ENCODE measurements at regions not wholly inside any gene's neighbourhood (a gene's known extent, or its start where the extent isn't known, plus 50 kb on each side); places are given as distances from the start of the nearest gene placed in this dataset.

DNA sequence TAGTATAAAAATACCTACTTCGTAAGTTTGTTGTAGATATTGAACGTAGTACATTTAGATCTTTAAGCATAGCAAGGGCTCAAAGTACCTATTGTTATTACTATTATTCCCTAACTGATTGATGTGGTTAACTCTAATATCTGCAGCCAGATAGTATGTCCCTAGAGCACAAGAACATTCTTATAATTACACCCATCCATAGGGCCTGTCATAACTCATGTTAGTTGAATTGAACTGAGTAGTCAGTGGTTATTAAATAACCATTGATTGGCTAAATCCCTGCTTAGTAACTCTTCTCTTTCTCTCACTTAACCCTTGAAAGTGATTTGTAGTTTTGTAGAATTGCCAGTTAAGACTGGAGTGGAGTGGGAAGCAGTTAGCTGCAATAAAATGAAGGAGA lies 207.5 kb upstream of the HS3ST5 start:
- DNase-seq, result no peak
- no peaks in the 10 kb centered on the region for H3K9me2 ChIP-seq (replicated peaks; ENCODE audit: insufficient read depth, low read length)
- H3K79me2 ChIP-seq (ENCODE audit: low read length), result no peaks in the 10 kb centered on the region
- peaks cover 6% of the 10 kb centered on the region; the same call in 1 of the 2 replicates for H3K9me3 ChIP-seq (ENCODE audit: low read length)
- H3K27ac ChIP-seq (ENCODE audit: low read length), result no peak overlapping the region
- no peak overlapping the region for H3K4me3 ChIP-seq (ENCODE audit: low read length)
- no peaks in the 10 kb centered on the region for H3K4me1 ChIP-seq (ENCODE audit: low read length)
- no peak overlapping the region for H2AFZ ChIP-seq (ENCODE audit: low read length)
- no peaks in the 10 kb centered on the region for H3K36me3 ChIP-seq (ENCODE audit: insufficient read depth, low read length)
- no peak overlapping the region for H3K4me2 ChIP-seq (ENCODE audit: low read depth, low read length, poor library complexity, severe bottlenecking)
- H3K27me3 ChIP-seq (ENCODE audit: low read length), result no peaks in the 10 kb centered on the region
- H4K20me1 ChIP-seq (ENCODE audit: insufficient read depth, low read depth, low read length), result no peaks in the 10 kb centered on the region
- no peak overlapping the region for H3K9ac ChIP-seq (ENCODE audit: low read length)

GRCh38 chr6:114543696-114544095 lies 200.9 kb upstream of the HS3ST5 start:
- no peak for DNase-seq
- Histone ChIP-seq H4K20me1 (ENCODE audit: insufficient read depth, low read depth, low read length) (no peaks in the 10 kb centered on the region), H3K4me2 (ENCODE audit: low read depth, low read length, poor library complexity, severe bottlenecking) (no peak overlapping the region), H3K79me2 (ENCODE audit: low read length) (no peaks in the 10 kb centered on the region), H3K9me3 (ENCODE audit: low read length) (no peaks in the 10 kb centered on the region), H3K9me2 (replicated peaks; ENCODE audit: insufficient read depth, low read length) (no peaks in the 10 kb centered on the region), H2AFZ (ENCODE audit: low read length) (no peak overlapping the region), H3K4me3 (ENCODE audit: low read length) (no peak overlapping the region), H3K36me3 (ENCODE audit: insufficient read depth, low read length) (no peaks in the 10 kb centered on the region), H3K9ac (ENCODE audit: low read length) (no peak overlapping the region), H3K27ac (ENCODE audit: low read length) (no peak overlapping the region), H3K4me1 (ENCODE audit: low read length) (no peaks in the 10 kb centered on the region), H3K27me3 (ENCODE audit: low read length) (no peaks in the 10 kb centered on the region)

GRCh38 chr6:114541794-114542193 lies 199.0 kb upstream of the HS3ST5 start:
- H3K4me3 ChIP-seq (ENCODE audit: low read length), result no peak overlapping the region
- H3K36me3 ChIP-seq (ENCODE audit: insufficient read depth, low read length), result no peaks in the 10 kb centered on the region
- no peak overlapping the region for H3K9ac ChIP-seq (ENCODE audit: low read length)
- H3K27ac ChIP-seq (ENCODE audit: low read length), result no peak overlapping the region
- H3K9me2 ChIP-seq (replicated peaks; ENCODE audit: insufficient read depth, low read length), result no peaks in the 10 kb centered on the region
- no peaks in the 10 kb centered on the region for H3K9me3 ChIP-seq (ENCODE audit: low read length)
- no peaks in the 10 kb centered on the region for H3K4me1 ChIP-seq (ENCODE audit: low read length)
- H3K4me2 ChIP-seq (ENCODE audit: low read depth, low read length, poor library complexity, severe bottlenecking), result no peak overlapping the region
- no peak overlapping the region for H2AFZ ChIP-seq (ENCODE audit: low read length)
- H3K79me2 ChIP-seq (ENCODE audit: low read length), result no peaks in the 10 kb centered on the region
- H3K27me3 ChIP-seq (ENCODE audit: low read length), result no peaks in the 10 kb centered on the region
- H4K20me1 ChIP-seq (ENCODE audit: insufficient read depth, low read depth, low read length), result no peaks in the 10 kb centered on the region
- no peak for DNase-seq

DNA sequence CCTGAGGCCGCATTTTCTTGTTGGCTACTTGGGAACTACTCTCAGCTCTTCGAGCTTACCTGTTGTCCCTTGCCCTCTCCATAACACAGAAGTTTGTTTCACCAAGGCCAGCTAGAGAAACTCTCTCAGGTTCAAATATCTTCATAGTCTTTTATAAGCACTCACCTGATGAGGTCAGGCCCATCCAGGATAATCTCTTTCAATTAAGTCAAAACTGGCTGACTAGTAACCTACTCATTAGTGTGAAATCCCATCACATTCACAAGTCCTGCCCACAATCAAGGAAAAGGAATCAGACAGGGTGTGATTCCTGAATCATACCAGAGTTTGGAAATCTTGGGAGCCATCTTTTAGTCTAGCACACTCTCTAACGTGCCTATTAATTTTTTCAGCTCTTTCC lies 195.2 kb upstream of the HS3ST5 start:
- H3K9ac ChIP-seq (ENCODE audit: low read length), result no peak overlapping the region
- no peaks in the 10 kb centered on the region for H4K20me1 ChIP-seq (ENCODE audit: insufficient read depth, low read depth, low read length)
- H3K79me2 ChIP-seq (ENCODE audit: low read length), result no peaks in the 10 kb centered on the region
- DNase-seq, result no peak
- no peaks in the 10 kb centered on the region for H3K9me3 ChIP-seq (ENCODE audit: low read length)
- H3K4me1 ChIP-seq (ENCODE audit: low read length), result no peaks in the 10 kb centered on the region
- H3K27ac ChIP-seq (ENCODE audit: low read length), result no peak overlapping the region
- no peaks in the 10 kb centered on the region for H3K36me3 ChIP-seq (ENCODE audit: insufficient read depth, low read length)
- H3K9me2 ChIP-seq (replicated peaks; ENCODE audit: insufficient read depth, low read length), result no peaks in the 10 kb centered on the region
- H3K27me3 ChIP-seq (ENCODE audit: low read length), result no peaks in the 10 kb centered on the region
- no peak overlapping the region for H2AFZ ChIP-seq (ENCODE audit: low read length)
- H3K4me3 ChIP-seq (ENCODE audit: low read length), result no peak overlapping the region
- no peak overlapping the region for H3K4me2 ChIP-seq (ENCODE audit: low read depth, low read length, poor library complexity, severe bottlenecking)

GRCh38 chr6:114534813-114535212 lies 192.0 kb upstream of the HS3ST5 start:
- H3K9ac ChIP-seq (ENCODE audit: low read length), result no peak overlapping the region
- no peak overlapping the region for H3K27ac ChIP-seq (ENCODE audit: low read length)
- no peaks in the 10 kb centered on the region for H3K36me3 ChIP-seq (ENCODE audit: insufficient read depth, low read length)
- H3K4me2 ChIP-seq (ENCODE audit: low read depth, low read length, poor library complexity, severe bottlenecking), result no peak overlapping the region
- no peak for DNase-seq
- no peaks in the 10 kb centered on the region for H4K20me1 ChIP-seq (ENCODE audit: insufficient read depth, low read depth, low read length)
- no peak overlapping the region for H2AFZ ChIP-seq (ENCODE audit: low read length)
- H3K27me3 ChIP-seq (ENCODE audit: low read length), result no peaks in the 10 kb centered on the region
- H3K4me3 ChIP-seq (ENCODE audit: low read length), result no peak overlapping the region
- H3K79me2 ChIP-seq (ENCODE audit: low read length), result no peaks in the 10 kb centered on the region
- H3K9me2 ChIP-seq (replicated peaks; ENCODE audit: insufficient read depth, low read length), result no peaks in the 10 kb centered on the region
- no peaks in the 10 kb centered on the region for H3K4me1 ChIP-seq (ENCODE audit: low read length)
- H3K9me3 ChIP-seq (ENCODE audit: low read length), result no peaks in the 10 kb centered on the region

GRCh38 chr6:114524081-114524480 lies 181.3 kb upstream of the HS3ST5 start:
- no peak overlapping the region for H2AFZ ChIP-seq (ENCODE audit: low read length)
- no peak overlapping the region for H3K9ac ChIP-seq (ENCODE audit: low read length)
- no peaks in the 10 kb centered on the region for H3K9me3 ChIP-seq (ENCODE audit: low read length)
- no peaks in the 10 kb centered on the region for H3K27me3 ChIP-seq (ENCODE audit: low read length)
- H3K4me3 ChIP-seq (ENCODE audit: low read length), result no peak overlapping the region
- no peak for DNase-seq
- no peak overlapping the region for H3K4me2 ChIP-seq (ENCODE audit: low read depth, low read length, poor library complexity, severe bottlenecking)
- H3K4me1 ChIP-seq (ENCODE audit: low read length), result no peaks in the 10 kb centered on the region
- no peak overlapping the region for H3K27ac ChIP-seq (ENCODE audit: low read length)
- no peaks in the 10 kb centered on the region for H3K36me3 ChIP-seq (ENCODE audit: insufficient read depth, low read length)
- H3K9me2 ChIP-seq (replicated peaks; ENCODE audit: insufficient read depth, low read length), result no peaks in the 10 kb centered on the region
- H3K79me2 ChIP-seq (ENCODE audit: low read length), result no peaks in the 10 kb centered on the region
- H4K20me1 ChIP-seq (ENCODE audit: insufficient read depth, low read depth, low read length), result no peaks in the 10 kb centered on the region

DNA sequence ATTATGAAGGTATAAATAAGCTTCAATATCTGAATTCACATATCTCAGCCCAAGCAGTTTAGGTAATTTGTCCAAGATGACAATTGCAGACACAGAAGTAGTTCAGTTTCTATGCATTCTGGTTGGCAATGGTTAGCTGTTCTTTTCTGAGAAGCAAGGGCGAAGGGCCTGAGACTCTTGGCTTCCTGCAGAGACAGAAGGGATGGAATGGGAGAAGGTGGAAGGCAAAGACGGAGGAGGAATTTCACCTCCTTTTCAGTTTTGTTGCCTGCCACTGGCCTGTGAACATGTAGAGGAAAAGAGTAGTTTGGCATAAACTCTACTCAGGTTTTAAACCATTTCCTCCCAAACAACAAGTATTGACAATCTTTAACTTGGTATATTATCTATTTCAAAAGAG lies 180.7 kb upstream of the HS3ST5 start:
- no peaks in the 10 kb centered on the region for H3K4me1 ChIP-seq (ENCODE audit: low read length)
- no peaks in the 10 kb centered on the region for H3K9me2 ChIP-seq (replicated peaks; ENCODE audit: insufficient read depth, low read length)
- no peaks in the 10 kb centered on the region for H3K79me2 ChIP-seq (ENCODE audit: low read length)
- no peak for DNase-seq
- H3K9me3 ChIP-seq (ENCODE audit: low read length), result no peaks in the 10 kb centered on the region
- H3K27ac ChIP-seq (ENCODE audit: low read length), result no peak overlapping the region
- no peak overlapping the region for H3K9ac ChIP-seq (ENCODE audit: low read length)
- no peak overlapping the region for H3K4me2 ChIP-seq (ENCODE audit: low read depth, low read length, poor library complexity, severe bottlenecking)
- H3K36me3 ChIP-seq (ENCODE audit: insufficient read depth, low read length), result no peaks in the 10 kb centered on the region
- no peak overlapping the region for H3K4me3 ChIP-seq (ENCODE audit: low read length)
- no peak overlapping the region for H2AFZ ChIP-seq (ENCODE audit: low read length)
- no peaks in the 10 kb centered on the region for H4K20me1 ChIP-seq (ENCODE audit: insufficient read depth, low read depth, low read length)
- no peaks in the 10 kb centered on the region for H3K27me3 ChIP-seq (ENCODE audit: low read length)

GRCh38 chr6:114521926-114522325 lies 179.1 kb upstream of the HS3ST5 start:
- Histone ChIP-seq H3K36me3 (ENCODE audit: insufficient read depth, low read length) (no peaks in the 10 kb centered on the region), H3K4me3 (ENCODE audit: low read length) (no peak overlapping the region), H3K27me3 (ENCODE audit: low read length) (no peaks in the 10 kb centered on the region), H3K27ac (ENCODE audit: low read length) (no peak overlapping the region), H3K4me2 (ENCODE audit: low read depth, low read length, poor library complexity, severe bottlenecking) (no peak overlapping the region), H3K9me2 (replicated peaks; ENCODE audit: insufficient read depth, low read length) (0 out of 2 replicates have a peak, but pooled peaks cover 3% of the 10 kb centered on the region), H4K20me1 (ENCODE audit: insufficient read depth, low read depth, low read length) (no peaks in the 10 kb centered on the region), H3K79me2 (ENCODE audit: low read length) (no peaks in the 10 kb centered on the region), H3K9me3 (ENCODE audit: low read length) (no peaks in the 10 kb centered on the region), H3K4me1 (ENCODE audit: low read length) (no peaks in the 10 kb centered on the region), H2AFZ (ENCODE audit: low read length) (no peak overlapping the region), H3K9ac (ENCODE audit: low read length) (no peak overlapping the region)
- DNase-seq, result no peak

DNA sequence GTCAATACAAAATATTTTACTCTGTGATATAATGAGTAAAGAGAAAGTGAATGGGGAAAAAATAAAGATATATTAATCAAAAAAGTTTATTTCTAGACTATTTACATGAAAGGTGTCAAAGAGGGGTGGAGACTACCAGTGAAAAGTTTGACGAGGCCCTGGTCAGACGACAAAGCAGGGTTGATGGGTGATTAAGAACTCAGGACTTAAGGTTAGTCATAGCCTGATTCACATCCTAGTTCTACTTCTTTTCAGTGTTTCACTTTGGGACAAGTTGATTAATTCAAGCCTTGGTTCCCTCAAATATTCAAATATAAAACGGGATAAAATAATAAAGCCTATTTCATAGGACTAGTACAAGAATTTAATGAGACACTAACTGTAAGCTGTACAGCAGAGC lies 178.2 kb upstream of the HS3ST5 start:
- no peak overlapping the region for H3K27ac ChIP-seq (ENCODE audit: low read length)
- H3K4me3 ChIP-seq (ENCODE audit: low read length), result no peak overlapping the region
- no peaks in the 10 kb centered on the region for H3K4me1 ChIP-seq (ENCODE audit: low read length)
- no peaks in the 10 kb centered on the region for H3K36me3 ChIP-seq (ENCODE audit: insufficient read depth, low read length)
- no peak overlapping the region for H3K9ac ChIP-seq (ENCODE audit: low read length)
- no peaks in the 10 kb centered on the region for H3K9me3 ChIP-seq (ENCODE audit: low read length)
- no peaks in the 10 kb centered on the region for H3K27me3 ChIP-seq (ENCODE audit: low read length)
- no peaks in the 10 kb centered on the region for H3K79me2 ChIP-seq (ENCODE audit: low read length)
- H3K9me2 ChIP-seq (replicated peaks; ENCODE audit: insufficient read depth, low read length), result peaks cover 3% of the 10 kb centered on the region; the same call in 1 of the 2 replicates
- no peak overlapping the region for H3K4me2 ChIP-seq (ENCODE audit: low read depth, low read length, poor library complexity, severe bottlenecking)
- H4K20me1 ChIP-seq (ENCODE audit: insufficient read depth, low read depth, low read length), result no peaks in the 10 kb centered on the region
- no peak overlapping the region for H2AFZ ChIP-seq (ENCODE audit: low read length)
- no peak for DNase-seq

Data from Karpas-422 (cell line).